ENCODE measurements at regions not wholly inside any gene's neighbourhood (a gene's known extent, or its start where the extent isn't known, plus 50 kb on each side); places are given as distances from the start of the nearest gene placed in this dataset.
"Not testable (repeated sequence)": the region's sequence is repeated elsewhere in the genome, so short reads cannot be mapped to it uniquely, and the experiment has no call there.

GRCh38 chr6:168948002-168948401, 305.6 kb downstream of the THBS2 start:
- Mint-ChIP-seq H3K4me1 (no peaks in the 10 kb centered on the region), H3K4me3 (no peak overlapping the region), H3K27ac (no peak overlapping the region), H3K9me3 (no peaks in the 10 kb centered on the region), H3K36me3 (no peaks in the 10 kb centered on the region), H3K27me3 (peaks cover 8% of the 10 kb centered on the region)
- DNase-seq (ENCODE audit: low spot score in 2 of 2), result no peak
- no peak for ATAC-seq (ENCODE audit: low read depth)

GRCh38 chr6:168943231-168943905, 310.3 kb downstream of the THBS2 start:
- Mint-ChIP-seq H3K36me3 (no peaks in the 10 kb centered on the region), H3K27ac (no peak overlapping the region), H3K9me3 (no peaks in the 10 kb centered on the region), H3K4me3 (no peak overlapping the region), H3K4me1 (no peaks in the 10 kb centered on the region), H3K27me3 (peaks cover 10% of the 10 kb centered on the region)
- DNase-seq (ENCODE audit: low spot score in 2 of 2) (no peak), ATAC-seq (ENCODE audit: low read depth) (no peak)

- H3K27ac Mint-ChIP-seq, result no peak overlapping the region
- ATAC-seq (ENCODE audit: low read depth) (no peak), DNase-seq (ENCODE audit: low spot score in 2 of 2) (no peak)
- H3K36me3 Mint-ChIP-seq, result no peaks in the 10 kb centered on the region
- peaks cover 5% of the 10 kb centered on the region for H3K27me3 Mint-ChIP-seq
- no peak overlapping the region for H3K4me3 Mint-ChIP-seq
- H3K4me1 Mint-ChIP-seq, result no peaks in the 10 kb centered on the region
- H3K9me3 Mint-ChIP-seq, result no peaks in the 10 kb centered on the region
Measured at GRCh38 chr6:168942646-168943045, 311.0 kb downstream of the THBS2 start.

- H3K27ac Mint-ChIP-seq, result no peak overlapping the region
- DNase-seq (ENCODE audit: low spot score in 2 of 2), result no peak
- H3K27me3 Mint-ChIP-seq, result peaks cover 5% of the 10 kb centered on the region
- H3K36me3 Mint-ChIP-seq, result no peaks in the 10 kb centered on the region
- H3K9me3 Mint-ChIP-seq, result no peaks in the 10 kb centered on the region
- H3K4me1 Mint-ChIP-seq, result no peaks in the 10 kb centered on the region
- H3K4me3 Mint-ChIP-seq, result no peak overlapping the region
- ATAC-seq (ENCODE audit: low read depth), result no peak
Measured at GRCh38 chr6:168941036-168941435, 312.6 kb downstream of the THBS2 start.

GRCh38 chr6:168939796-168940195, 313.9 kb downstream of the THBS2 start:
- H3K27ac Mint-ChIP-seq, result no peak overlapping the region
- H3K36me3 Mint-ChIP-seq, result no peaks in the 10 kb centered on the region

GRCh38 chr6:168939041-168939440, 314.6 kb downstream of the THBS2 start:
- Mint-ChIP-seq H3K9me3 (no peaks in the 10 kb centered on the region), H3K36me3 (no peaks in the 10 kb centered on the region), H3K4me1 (no peaks in the 10 kb centered on the region), H3K27ac (no peak overlapping the region), H3K4me3 (no peak overlapping the region), H3K27me3 (peaks cover 5% of the 10 kb centered on the region)
- no peak for DNase-seq (ENCODE audit: low spot score in 2 of 2)
- ATAC-seq (ENCODE audit: low read depth), result no peak

More at GRCh38 chr6:168939796-168940195, 313.9 kb downstream of the THBS2 start:
- H3K27me3 Mint-ChIP-seq, result peaks cover 5% of the 10 kb centered on the region
- ATAC-seq (ENCODE audit: low read depth), result no peak
- no peak for DNase-seq (ENCODE audit: low spot score in 2 of 2)
- H3K4me3 Mint-ChIP-seq, result no peak overlapping the region
- no peaks in the 10 kb centered on the region for H3K9me3 Mint-ChIP-seq
- H3K4me1 Mint-ChIP-seq, result no peaks in the 10 kb centered on the region

- no peaks in the 10 kb centered on the region for H3K4me1 Mint-ChIP-seq
- no peaks in the 10 kb centered on the region for H3K36me3 Mint-ChIP-seq
- H3K27ac Mint-ChIP-seq, result no peak overlapping the region
- DNase-seq (ENCODE audit: low spot score in 2 of 2) (no peak), ATAC-seq (ENCODE audit: low read depth) (no peak)
- no peak overlapping the region for H3K4me3 Mint-ChIP-seq
- H3K9me3 Mint-ChIP-seq, result no peaks in the 10 kb centered on the region
- H3K27me3 Mint-ChIP-seq, result peaks cover 5% of the 10 kb centered on the region
Measured at GRCh38 chr6:168938546-168938945, 315.1 kb downstream of the THBS2 start.

- Mint-ChIP-seq H3K4me1 (no peaks in the 10 kb centered on the region), H3K36me3 (no peaks in the 10 kb centered on the region), H3K4me3 (no peak overlapping the region), H3K27me3 (peaks cover 3% of the 10 kb centered on the region), H3K9me3 (no peaks in the 10 kb centered on the region), H3K27ac (no peak overlapping the region)
- no peak for ATAC-seq (ENCODE audit: low read depth)
- no peak for DNase-seq (ENCODE audit: low spot score in 2 of 2)
Measured at GRCh38 chr6:168937054-168937453, 316.6 kb downstream of the THBS2 start.

- Mint-ChIP-seq H3K27me3 (peaks cover 3% of the 10 kb centered on the region), H3K9me3 (no peaks in the 10 kb centered on the region), H3K4me3 (no peak overlapping the region), H3K36me3 (no peaks in the 10 kb centered on the region), H3K27ac (no peak overlapping the region), H3K4me1 (no peaks in the 10 kb centered on the region)
- no peak for DNase-seq (ENCODE audit: low spot score in 2 of 2)
- no peak for ATAC-seq (ENCODE audit: low read depth)
Measured at GRCh38 chr6:168935628-168936010, 318.0 kb downstream of the THBS2 start.

GRCh38 chr6:168934660-168935627, 318.7 kb downstream of the THBS2 start:
- no peak overlapping the region for H3K27ac Mint-ChIP-seq
- H3K36me3 Mint-ChIP-seq, result no peaks in the 10 kb centered on the region
- H3K9me3 Mint-ChIP-seq, result no peaks in the 10 kb centered on the region
- DNase-seq (ENCODE audit: low spot score in 2 of 2) (no peak), ATAC-seq (ENCODE audit: low read depth) (no peak)
- H3K27me3 Mint-ChIP-seq, result peaks cover 3% of the 10 kb centered on the region
- no peaks in the 10 kb centered on the region for H3K4me1 Mint-ChIP-seq
- no peak overlapping the region for H3K4me3 Mint-ChIP-seq

GRCh38 chr6:168932171-168932570, 321.5 kb downstream of the THBS2 start:
- H3K9me3 Mint-ChIP-seq; H3K36me3 Mint-ChIP-seq; DNase-seq (ENCODE audit: low spot score in 2 of 2); H3K27me3 Mint-ChIP-seq; ATAC-seq (ENCODE audit: low read depth); H3K4me1 Mint-ChIP-seq; H3K4me3 Mint-ChIP-seq; H3K27ac Mint-ChIP-seq: not testable (repeated sequence)

- not testable (repeated sequence) for H3K36me3 Mint-ChIP-seq; H3K4me1 Mint-ChIP-seq; DNase-seq (ENCODE audit: low spot score in 2 of 2); H3K27me3 Mint-ChIP-seq; ATAC-seq (ENCODE audit: low read depth); H3K27ac Mint-ChIP-seq; H3K9me3 Mint-ChIP-seq; H3K4me3 Mint-ChIP-seq
Measured at GRCh38 chr6:168931072-168931471, 322.6 kb downstream of the THBS2 start.

GRCh38 chr6:168929871-168930450, 323.7 kb downstream of the THBS2 start:
- ATAC-seq (ENCODE audit: low read depth) (no peak), DNase-seq (ENCODE audit: low spot score in 2 of 2) (no peak)
- Mint-ChIP-seq H3K36me3 (peaks cover 1% of the 10 kb centered on the region), H3K4me3 (no peak overlapping the region), H3K27me3 (peaks cover 6% of the 10 kb centered on the region), H3K27ac (no peak overlapping the region), H3K9me3 (peaks cover 1% of the 10 kb centered on the region), H3K4me1 (no peaks in the 10 kb centered on the region)

GRCh38 chr6:168928012-168928411, 325.6 kb downstream of the THBS2 start:
- Mint-ChIP-seq H3K36me3 (peaks cover 1% of the 10 kb centered on the region), H3K27me3 (peaks cover 6% of the 10 kb centered on the region), H3K4me1 (no peaks in the 10 kb centered on the region), H3K9me3 (peaks cover 1% of the 10 kb centered on the region), H3K4me3 (no peak overlapping the region), H3K27ac (no peak overlapping the region)
- DNase-seq (ENCODE audit: low spot score in 2 of 2) (no peak), ATAC-seq (ENCODE audit: low read depth) (no peak)
